GM19023 (cell line): ENCODE measurements at regions not wholly inside any gene's neighbourhood (a gene's known extent, or its start where the extent isn't known, plus 50 kb on each side); places are given as distances from the start of the nearest gene placed in this dataset.
"Not testable (repeated sequence)": the region's sequence is repeated elsewhere in the genome, so short reads cannot be mapped to it uniquely, and the experiment has no call there.

Experiments used
- ATAC-seq: cut with Tn5 transposase; IDR thresholded peaks from one replicate; pipeline ENCODE4 v1.9.1; 2021; ENCODE audit warnings: mild to moderate bottlenecking, moderate library complexity; ENCODE audit not compliant: unreplicated experiment

DNA sequence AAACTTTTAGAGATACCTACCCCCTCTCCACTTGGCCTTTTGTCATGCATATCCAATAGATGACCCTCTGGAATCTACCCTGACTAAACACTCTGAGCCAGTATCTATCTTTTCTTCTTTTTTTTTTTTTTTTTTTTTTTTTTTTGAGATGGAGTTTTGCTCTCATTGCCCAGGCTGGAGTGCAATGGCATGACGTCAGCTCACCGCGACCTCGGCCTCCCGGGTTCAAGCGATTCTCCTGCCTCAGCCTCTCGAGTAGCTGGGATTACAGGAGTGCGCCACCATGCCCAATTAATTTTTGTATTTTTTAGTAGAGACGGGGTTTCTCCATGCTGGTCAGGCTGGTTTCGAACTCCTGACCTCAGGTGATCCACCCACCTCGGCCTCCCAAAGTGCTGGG lies 50.8 kb upstream of the GRIN2B start:
- ATAC-seq = not testable (repeated sequence)

DNA sequence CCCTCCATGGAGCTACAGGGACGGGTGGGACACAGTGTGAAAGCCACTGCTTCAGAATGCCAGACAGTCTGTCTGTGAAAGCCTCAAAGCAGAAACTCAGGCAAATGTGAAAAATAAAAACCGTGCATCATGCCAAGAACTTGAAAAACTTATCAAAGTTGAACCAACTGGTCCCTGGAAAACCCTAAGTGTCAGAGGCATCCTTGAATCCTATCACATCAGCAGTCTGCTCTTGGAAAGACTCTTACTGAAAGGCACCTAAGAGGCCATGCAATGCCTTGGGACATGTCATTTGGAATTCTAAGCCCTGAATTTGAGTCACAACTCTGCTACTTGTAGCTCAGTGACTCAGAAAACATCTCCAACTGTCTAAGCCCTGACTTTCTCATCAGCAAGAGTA lies 62.4 kb upstream of the GRIN2B start:
- no peak for ATAC-seq

DNA sequence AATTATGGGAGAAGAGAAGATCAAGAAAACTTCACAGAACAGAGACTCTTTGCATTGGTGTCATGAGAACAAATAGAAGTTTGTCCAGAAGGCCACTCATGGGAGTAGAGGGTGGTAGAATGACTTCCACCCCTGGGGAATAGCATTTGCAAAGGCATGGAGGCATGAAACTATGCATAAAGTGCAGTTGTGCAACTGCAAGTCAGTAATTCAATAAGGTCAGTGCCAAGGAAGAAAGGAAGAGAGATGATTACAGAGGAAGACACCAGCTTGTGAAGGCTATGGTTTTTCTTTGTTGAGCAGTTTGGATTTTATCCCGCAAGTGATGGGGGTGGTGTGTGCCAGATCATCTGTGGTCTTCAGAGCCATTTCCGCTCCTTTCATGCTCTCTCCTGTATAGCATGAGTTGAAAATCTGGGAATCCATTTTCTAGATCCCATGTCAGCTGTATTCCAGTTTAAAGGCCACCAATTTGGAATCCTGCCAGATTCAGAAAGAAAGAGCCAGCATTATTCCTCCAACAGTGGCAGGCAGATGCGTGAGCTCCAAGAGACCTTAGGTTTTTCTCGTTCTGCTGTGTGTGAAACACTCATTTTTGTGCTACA lies 67.6 kb upstream of the GRIN2B start:
- no peak for ATAC-seq

DNA sequence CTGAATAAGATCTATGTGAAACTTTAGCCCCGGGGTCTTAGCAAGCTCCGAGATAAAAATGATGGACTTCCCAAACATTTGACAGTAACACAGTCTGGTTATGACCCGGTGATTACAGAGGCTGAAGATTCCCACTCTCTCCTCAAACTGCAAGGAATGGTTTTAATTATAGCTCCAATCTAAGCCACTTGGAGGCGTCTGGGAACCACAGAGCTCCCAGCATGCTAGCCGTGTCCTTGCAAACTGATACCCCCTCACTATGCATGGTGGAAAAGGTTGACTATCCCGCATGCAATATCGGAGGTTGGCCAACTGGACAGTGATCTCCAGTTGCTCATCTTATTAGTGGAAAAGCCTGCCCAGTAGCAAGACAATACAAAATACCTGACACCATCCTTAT lies 76.5 kb upstream of the GRIN2B start:
- ATAC-seq = no peak

DNA sequence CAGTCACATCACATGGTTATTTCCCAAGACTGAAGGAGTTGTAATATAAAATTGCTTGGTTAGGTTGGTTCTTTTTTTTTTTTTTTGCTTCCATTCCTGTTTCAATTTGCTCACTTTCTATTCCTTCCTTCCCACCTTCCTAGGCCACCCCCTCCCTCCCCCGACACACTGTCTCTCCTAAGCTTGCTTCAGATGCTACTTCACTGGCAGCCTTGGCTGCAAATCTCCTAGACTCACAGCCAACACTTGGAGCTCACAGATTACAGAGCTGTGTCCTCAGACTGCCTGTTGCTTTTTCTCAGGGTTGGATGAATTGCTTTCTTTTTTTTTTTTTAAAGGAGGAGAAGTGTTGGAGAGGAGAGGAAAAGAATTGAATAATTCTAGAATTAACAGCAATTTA lies 77.3 kb upstream of the GRIN2B start:
- ATAC-seq = no peak

DNA sequence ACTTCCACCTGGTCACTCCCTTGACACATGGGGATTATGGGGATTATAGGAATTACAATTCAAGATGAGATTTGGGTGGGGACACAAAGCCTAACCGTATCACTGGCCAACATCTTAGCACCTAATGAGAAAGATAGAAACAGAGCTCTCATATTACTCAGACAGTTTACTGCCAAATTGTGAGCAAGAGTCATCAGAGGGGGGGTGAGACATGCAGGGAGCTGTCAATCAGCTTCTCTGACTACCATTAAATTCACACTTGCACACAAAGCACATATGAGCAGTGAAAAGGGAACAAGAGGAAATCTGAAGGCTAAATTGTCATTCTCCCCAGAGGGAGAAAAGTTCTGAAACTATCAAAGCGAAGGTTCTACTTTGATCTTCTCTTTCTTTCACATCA lies 78.1 kb upstream of the GRIN2B start:
- ATAC-seq = no peak

DNA sequence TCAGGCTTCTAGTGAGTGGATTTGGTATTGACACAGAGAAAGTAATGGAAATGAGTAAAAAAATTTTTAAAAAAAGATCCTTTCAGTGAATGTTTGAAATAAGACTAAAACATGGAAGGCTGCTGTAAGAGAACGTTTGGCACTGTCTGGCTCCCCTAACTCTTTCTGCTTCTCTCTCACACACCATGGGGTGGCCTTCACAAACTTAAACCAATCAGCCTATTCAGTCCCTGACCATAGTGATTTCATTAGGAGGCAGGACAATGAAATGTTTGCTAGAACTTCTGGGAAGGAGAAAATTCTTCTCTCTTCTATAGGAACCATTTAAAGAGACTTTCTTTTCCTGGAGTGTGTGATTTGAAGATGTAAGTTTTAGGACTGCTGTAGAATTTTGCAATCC lies 84.2 kb upstream of the GRIN2B start:
- ATAC-seq = no peak

DNA sequence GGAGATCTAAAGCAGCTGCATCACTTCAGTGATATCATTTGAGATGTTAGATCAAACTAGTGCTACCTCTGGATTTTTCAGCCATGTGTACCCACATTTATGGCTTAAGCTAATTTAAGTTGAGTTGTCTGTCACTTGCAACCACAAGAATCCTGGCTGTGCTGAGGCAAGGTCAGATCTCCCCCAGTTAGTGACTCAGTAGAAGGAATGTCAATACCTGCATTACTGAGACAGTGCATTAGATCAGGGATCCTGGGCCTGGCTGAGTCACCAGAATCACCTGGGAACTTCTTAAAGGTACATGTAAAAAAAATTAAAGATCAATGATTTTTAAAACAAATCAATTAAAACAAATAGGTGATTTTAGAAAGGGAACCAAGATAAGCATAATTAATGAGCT lies 84.6 kb upstream of the GRIN2B start:
- no peak for ATAC-seq

DNA sequence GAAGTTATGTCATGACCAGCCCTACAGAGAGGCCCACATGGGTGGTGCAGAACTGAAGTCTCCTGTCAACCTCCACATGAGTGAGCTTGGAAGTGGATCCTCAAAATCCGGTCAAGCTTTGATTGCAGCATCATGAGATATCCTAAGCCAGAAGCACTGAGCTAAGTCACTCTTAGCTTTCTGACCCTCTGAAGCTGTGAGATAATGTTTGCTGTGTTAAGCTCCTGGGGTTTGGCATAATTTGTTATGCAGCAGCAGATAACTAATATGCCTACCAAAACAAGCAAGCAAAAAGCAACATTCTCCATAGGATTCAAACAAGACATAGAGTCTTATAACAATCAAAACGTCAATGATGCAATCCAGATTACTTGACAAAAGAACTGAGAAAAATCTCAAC lies 87.6 kb upstream of the GRIN2B start:
- no peak for ATAC-seq

DNA sequence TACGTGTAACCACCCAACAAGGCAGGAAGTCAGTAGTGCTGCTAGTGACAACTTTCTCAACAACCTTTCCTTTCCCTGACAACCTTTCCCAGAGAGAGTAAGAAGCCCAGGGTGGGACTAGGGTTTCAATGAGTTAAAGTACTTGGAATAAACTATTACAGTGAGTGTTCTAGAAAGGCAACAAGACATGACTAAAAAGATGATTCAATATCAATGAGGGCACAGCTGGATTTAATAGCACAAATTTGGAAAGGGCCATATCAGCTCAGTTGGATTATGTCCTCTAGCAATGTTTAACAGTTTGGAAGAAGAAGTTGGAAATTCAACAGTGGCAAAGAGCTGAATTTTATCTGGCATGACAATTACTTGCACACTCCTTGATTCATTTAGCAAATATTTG lies 90.4 kb upstream of the GRIN2B start:
- no peak for ATAC-seq

DNA sequence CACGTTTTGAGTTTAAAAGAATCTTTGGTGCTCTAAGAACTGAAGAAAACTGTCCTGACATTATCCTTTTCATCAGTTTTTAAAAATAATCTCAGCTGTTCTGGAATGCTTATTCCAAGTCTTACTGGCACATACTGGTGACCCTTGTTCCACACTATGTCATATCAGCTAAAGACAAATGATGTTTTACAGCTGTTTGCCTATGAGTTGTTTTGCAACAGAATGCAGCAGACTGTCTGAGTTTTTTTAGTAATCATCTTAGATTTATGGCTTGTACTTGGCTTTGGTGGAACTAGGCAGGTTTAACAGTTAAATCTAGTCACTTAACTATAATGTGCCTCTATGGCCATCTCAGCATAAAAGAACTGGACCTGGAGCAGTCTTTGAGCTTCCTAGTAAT lies 91.6 kb upstream of the GRIN2B start:
- no peak for ATAC-seq

DNA sequence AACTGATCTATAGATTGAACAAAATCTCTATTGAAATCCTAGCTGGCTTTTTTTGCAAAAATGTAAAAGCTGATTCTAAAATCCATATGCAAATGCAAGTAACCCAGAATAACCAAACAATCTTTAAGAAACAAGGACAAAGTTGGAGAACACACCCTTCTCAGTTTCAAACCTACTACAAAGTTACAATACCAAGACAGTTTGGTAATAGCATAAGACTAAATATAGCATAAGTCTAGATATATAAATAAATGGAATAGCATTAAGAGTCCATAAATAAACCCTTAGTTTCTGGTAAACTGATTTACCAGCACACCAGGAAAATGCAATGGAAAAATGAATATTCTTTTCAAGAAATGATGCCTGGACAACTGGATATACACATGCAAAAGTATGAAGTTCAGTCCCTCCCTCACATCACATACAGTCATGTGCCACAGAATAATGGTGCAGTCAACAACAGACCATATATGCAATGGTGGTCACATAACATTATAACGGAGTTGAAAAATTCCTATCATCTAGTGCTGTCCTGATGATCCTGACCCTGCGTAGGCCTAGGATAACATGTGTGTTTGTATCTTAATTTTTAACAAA lies 94.5 kb upstream of the GRIN2B start:
- ATAC-seq = no peak

DNA sequence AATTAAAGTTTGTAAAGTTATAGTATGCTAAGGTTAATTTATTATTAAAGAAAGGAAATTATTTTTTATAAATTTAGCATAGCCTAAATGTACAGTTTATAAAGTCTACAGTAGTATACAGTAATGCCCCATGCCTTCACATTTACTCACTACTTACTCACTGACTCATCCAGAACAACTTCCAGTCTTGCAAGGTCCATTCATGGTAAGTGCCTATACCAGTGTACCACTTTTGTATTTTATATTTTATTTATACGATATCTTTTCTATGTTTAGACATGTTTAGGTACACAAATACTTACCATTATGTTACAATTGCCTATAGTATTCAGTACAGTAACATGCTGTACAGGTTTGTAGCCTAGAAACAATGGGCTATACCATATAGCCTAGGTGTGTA lies 95.1 kb upstream of the GRIN2B start:
- ATAC-seq = no peak

DNA sequence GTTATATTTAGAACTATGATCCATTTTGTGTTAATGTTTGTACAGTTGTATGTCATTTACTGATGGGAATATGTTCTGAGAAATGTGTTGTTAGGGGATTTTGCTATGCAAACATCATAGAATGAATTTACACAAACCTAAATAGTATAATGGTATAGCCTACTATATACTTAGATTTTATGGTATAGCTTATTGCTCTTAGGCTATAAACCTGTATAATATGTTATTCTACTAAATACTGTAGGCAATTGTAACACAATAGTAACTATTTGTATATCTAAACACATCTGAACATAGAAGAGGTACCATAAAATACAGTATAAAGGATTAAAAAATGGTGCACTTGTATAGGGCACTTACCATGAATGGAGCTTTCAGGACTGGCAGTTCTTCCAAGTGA lies 105.4 kb upstream of the GRIN2B start:
- no peak for ATAC-seq

DNA sequence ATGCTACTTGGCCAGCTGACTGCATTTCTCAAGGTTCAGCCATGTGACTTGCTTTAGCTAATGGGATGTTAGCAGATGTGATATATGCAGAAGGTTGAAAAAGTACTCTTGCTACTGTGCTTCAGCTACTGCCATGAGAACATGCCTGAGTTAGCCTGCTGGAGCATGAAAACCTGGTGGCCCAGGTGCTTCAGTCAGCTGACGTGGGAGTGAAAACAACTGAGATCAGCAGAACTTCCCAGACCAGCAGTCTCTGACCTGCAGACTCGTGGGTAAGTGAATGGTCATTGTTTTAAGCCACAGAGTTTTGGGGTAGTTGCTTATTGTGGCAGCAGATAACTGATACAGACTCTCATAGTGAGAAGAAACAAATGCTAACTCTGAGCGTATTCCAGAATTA lies 118.6 kb upstream of the GRIN2B start:
- no peak for ATAC-seq

DNA sequence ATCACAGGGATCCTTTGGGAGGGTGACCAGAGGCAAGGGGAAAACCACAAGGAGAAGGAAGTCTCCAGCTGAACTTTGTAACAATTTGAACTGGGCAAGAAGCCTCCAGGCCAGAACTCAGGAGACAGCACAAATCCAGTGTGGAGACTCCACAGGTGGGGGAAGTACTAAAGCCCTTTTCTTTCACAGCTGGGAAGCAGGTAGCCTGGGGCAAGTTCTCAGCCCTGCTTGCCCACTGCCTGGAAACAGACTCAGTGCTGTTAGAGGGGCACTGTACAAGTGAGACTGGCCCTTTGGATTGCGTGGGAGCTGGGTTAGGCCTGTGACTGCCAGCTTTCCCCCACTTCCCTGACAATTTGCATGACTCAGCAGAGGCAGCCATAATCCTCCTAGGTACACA lies 120.2 kb upstream of the GRIN2B start:
- not testable (repeated sequence) for ATAC-seq

DNA sequence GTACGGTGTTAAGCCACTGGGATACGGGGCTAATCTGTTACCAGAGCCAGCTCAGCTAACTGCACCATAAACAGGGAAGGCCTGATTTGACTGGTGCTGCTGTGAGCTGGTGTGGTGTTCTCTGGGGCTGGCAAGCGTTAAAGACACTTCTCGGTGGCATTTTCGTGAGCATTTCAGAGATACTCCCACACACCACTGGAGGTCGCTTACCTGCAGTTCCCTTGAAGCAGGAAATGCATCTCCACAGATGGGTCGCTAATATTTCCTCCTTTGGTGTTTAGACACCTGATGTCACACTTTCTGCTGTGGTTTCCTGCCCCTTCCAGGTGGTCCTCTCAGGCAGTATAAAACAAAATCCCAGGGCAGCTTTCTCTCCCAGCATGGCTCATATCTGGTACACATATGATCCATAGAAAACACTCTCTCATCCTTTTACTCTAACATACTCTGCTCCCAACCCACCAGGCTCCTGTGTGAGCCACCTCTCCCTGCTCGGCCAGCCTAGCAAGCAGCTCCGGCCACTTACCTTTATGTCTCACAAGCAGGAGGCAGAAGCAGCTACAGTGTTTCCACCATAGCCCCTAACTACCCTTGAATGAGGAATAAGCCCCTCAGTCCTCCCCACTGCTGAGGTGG lies 129.9 kb upstream of the GRIN2B start:
- ATAC-seq = peak; percentile 97

DNA sequence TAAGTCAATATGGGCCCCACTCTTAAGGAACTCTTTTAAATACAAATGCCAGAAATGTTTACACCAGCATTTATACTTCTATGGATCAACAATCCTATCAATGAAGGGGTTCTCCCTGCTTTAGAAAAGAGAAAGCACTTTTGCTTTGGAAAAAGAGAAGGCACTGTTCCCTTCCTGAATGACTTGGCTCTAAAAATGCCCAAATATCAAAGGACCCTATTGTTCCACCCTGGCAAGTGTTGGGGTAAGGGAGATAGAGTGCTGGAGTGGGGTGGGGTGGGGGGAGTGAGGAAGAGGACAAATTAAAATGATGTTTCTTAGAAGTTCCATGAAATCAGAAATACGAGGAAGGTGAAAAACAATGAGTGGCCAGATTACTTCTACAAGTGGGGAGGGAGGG lies 131.6 kb upstream of the GRIN2B start:
- no peak for ATAC-seq

DNA sequence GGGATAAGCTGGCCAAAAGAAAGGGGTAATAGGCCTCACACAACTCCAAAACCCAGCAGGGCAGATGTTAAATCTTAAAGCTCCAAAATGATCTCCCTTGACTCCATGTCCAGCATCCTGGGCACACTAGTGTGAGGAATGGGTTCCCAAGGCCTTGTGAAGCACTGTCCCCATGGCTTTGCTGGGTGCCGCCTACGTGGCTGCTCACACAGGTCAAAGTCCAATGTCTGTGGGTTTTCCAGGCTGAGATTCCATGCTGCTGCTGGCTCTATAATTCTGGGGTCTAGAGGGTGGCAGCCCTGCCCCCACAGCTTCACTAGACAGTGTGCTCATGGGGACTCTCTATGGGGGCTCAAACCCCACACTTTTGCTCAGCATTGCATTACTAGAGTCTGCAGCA lies 145.3 kb upstream of the GRIN2B start:
- ATAC-seq = no peak

DNA sequence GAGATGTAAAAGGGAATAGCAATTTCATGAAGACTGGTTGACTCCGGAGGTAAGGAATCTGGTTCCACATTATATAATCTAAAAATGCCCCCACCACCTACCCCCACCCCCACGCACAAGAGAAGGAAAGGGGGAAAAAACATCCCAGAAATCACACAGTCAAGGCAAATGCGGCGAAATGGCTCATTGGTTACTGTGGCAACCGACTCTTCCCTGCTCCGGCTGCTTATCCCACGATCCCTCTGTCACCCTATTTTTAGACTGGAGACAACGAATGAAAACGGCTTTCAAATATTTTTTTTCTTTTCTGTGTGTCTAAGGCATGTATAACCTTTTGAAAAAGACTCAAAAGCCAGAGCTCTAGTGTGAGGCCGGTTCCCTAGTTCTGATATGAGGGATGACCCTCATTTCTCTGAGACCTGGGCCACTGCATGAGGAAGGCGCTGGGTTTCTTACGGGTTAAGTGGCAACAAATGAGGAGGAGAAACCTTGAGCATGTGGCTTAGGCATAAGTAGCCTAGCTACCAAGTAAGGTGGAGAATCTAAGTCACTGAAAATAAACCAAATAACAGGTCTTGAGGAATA lies 148.3 kb upstream of the GRIN2B start:
- no peak for ATAC-seq

DNA sequence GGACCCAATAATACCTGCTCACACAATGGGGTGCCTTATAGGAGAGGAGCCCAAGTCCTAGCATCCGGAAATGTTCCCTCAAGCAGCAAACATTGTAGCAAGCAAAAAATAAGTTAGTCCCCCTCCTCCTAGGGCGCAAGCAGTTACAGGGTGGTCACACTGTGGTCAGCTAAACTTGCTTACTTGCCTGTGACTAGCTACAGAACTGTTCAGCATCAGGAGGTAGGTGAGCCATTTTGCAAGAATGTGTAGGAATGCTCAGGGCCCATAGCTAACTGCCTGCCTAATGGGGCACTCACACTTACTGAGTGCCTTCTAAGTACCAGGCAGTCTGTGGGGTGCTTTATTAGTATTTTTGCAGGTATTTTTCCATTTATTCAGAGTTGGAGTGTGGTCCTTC lies 154.6 kb upstream of the GRIN2B start:
- ATAC-seq = no peak

DNA sequence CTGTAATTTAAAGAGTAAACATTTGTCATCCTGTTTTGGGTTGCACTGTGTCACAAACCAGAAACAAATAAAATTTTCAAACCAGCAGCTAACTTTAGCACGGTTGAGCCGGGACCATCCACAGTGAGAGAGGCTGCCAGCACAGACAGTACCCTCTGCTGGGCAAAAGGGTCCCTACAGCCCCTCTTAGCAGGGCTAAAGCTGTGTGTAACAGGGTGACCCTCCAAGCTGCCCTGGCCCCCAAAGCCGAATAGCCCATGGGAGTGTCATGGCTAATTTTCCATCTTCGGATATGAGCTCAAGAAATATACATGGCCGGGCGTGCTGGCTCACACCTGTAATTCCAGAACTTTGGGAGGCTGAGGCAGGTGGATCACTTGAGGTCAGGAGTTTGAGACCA lies 157.1 kb upstream of the GRIN2B start:
- no peak for ATAC-seq
